GM18951 (cell line): ENCODE measurements at regions not wholly inside any gene's neighbourhood (a gene's known extent, or its start where the extent isn't known, plus 50 kb on each side); places are given as distances from the start of the nearest gene placed in this dataset.

Source experiments
- POLR2A ChIP-seq: IDR thresholded peaks from 4 replicates; pipeline ENCODE4 v1.6.1; 2011; ENCODE audit warnings: mild to moderate bottlenecking; ENCODE audit not compliant: insufficient read length, insufficient read depth; ENCODE audit errors: extremely low read depth
- in situ Hi-C: fragments of 300-500 bp; cut with MboI; formaldehyde crosslinking; loops from one replicate; pipeline ENCODE4 v1.12.0; 2022; ENCODE audit warnings: low sequenced_read_pairs, mixed read lengths, inconsistent platforms; ENCODE audit not compliant: unreplicated experiment

GRCh38 chr12:89893972-89894706 is 185.5 kb upstream of the ATP2B1 start:
- no peak for TF ChIP-seq POLR2A
- in situ Hi-C loops, result no loop called here

GRCh38 chr12:89892436-89892835 is 183.8 kb upstream of the ATP2B1 start:
- in situ Hi-C loops, result no loop called here

GRCh38 chr12:89891933-89892332 is 183.3 kb upstream of the ATP2B1 start:
- TF ChIP-seq POLR2A, result no peak
- in situ Hi-C loops, result no loop called here

More at GRCh38 chr12:89892436-89892835, 183.8 kb upstream of the ATP2B1 start:
- no peak for TF ChIP-seq POLR2A

GRCh38 chr12:89890161-89890560 is 181.5 kb upstream of the ATP2B1 start:
- TF ChIP-seq POLR2A, result no peak
- in situ Hi-C loops, result no loop called here

- no peak for TF ChIP-seq POLR2A
- in situ Hi-C loops, result no loop called here
Observed at GRCh38 chr12:89889062-89889461, 180.4 kb upstream of the ATP2B1 start.

GRCh38 chr12:89884952-89885351 is 176.3 kb upstream of the ATP2B1 start:
- no peak for TF ChIP-seq POLR2A
- in situ Hi-C loops, result no loop called here

GRCh38 chr12:89884416-89884898 is 175.8 kb upstream of the ATP2B1 start:
- in situ Hi-C loops, result no loop called here
- no peak for TF ChIP-seq POLR2A

GRCh38 chr12:89883630-89884389 is 175.2 kb upstream of the ATP2B1 start:
- in situ Hi-C loops, result no loop called here
- TF ChIP-seq POLR2A, result no peak

- in situ Hi-C loops, result no loop called here
- TF ChIP-seq POLR2A, result no peak
Observed at GRCh38 chr12:89882792-89883191, 174.2 kb upstream of the ATP2B1 start.

GRCh38 chr12:89882050-89882449 is 173.4 kb upstream of the ATP2B1 start:
- TF ChIP-seq POLR2A, result no peak
- in situ Hi-C loops, result no loop called here

- peak; percentile 54 for TF ChIP-seq POLR2A
- in situ Hi-C loops, result no loop called here
Observed at GRCh38 chr12:89880690-89881350, 172.2 kb upstream of the ATP2B1 start.

GRCh38 chr12:89879766-89880165 is 171.1 kb upstream of the ATP2B1 start:
- in situ Hi-C loops, result no loop called here
- no peak for TF ChIP-seq POLR2A

GRCh38 chr12:89878950-89879349 is 170.3 kb upstream of the ATP2B1 start:
- in situ Hi-C loops, result no loop called here

More at GRCh38 chr12:89878950-89879349, 170.3 kb upstream of the ATP2B1 start:
- TF ChIP-seq POLR2A, result peak; percentile 12
